GM23338 (cell line): ENCODE measurements at regions not wholly inside any gene's neighbourhood (a gene's known extent, or its start where the extent isn't known, plus 50 kb on each side); places are given as distances from the start of the nearest gene placed in this dataset.

Source experiments
- CREB1 ChIP-seq: fragments of 250-450 bp; sonication (Bioruptor Pico); IDR thresholded peaks from 2 replicates; pipeline ENCODE4 v1.5.0; 2020; ENCODE audit warnings: low read depth, mild to moderate bottlenecking, moderate library complexity
- CTCF ChIP-seq, 2 experiments: fragments of 200-600 bp in 1 of 2; sonication (generic) in 1 of 2; conservative IDR thresholded peaks; 2 replicates each; pipeline versions ENCODE4 v1.5.1 to v1.6.1; 2016 to 2017; ENCODE audit warnings: antibody characterized with exemption in 2 of 2, low read depth in 2 of 2, mild to moderate bottlenecking in 2 of 2, moderate library complexity in 1 of 2
- EZH2 ChIP-seq: fragments of 200-600 bp; sonication (generic); IDR thresholded peaks from one replicate; pipeline ENCODE4 v1.8.0; 2017; ENCODE audit warnings: antibody characterized with exemption, mild to moderate bottlenecking, low read depth; ENCODE audit not compliant: unreplicated experiment
- EZH2phosphoT487 ChIP-seq: fragments of 200-600 bp; sonication (generic); IDR thresholded peaks from one replicate; pipeline ENCODE4 v1.8.1; 2018; ENCODE audit warnings: antibody characterized with exemption; ENCODE audit not compliant: unreplicated experiment
- JUNB ChIP-seq: IDR thresholded peaks from one replicate; pipeline ENCODE4 v1.6.1; 2016; ENCODE audit warnings: antibody characterized with exemption; ENCODE audit not compliant: unreplicated experiment
- REST ChIP-seq: IDR thresholded peaks from one replicate; pipeline ENCODE4 v1.6.1; 2018; ENCODE audit warnings: antibody characterized with exemption; ENCODE audit not compliant: unreplicated experiment
- ZNF114 ChIP-seq: fragments of 250-450 bp; sonication (Bioruptor Pico); IDR thresholded peaks from 2 replicates; pipeline ENCODE4 v1.5.0; 2020; ENCODE audit warnings: mild to moderate bottlenecking, moderate library complexity

- TF ChIP-seq CTCF (conservative IDR thresholded peaks at IDR 0.05; ENCODE audit: low read depth in 2 of 2): no peak
- no peak for TF ChIP-seq REST
- TF ChIP-seq EZH2phosphoT487: no peak
- no peak for TF ChIP-seq ZNF114
- no peak for TF ChIP-seq JUNB
- TF ChIP-seq CREB1 (CRISPR knock-in tag): 0 out of 2 replicates have a peak, but pooled peaks have one; percentile 7
- no peak for TF ChIP-seq EZH2
Measured at GRCh38 chr1:235050911-235051360, 77.7 kb downstream of the TOMM20 start.
